Esophagus squamous epithelium (tissue), 4 donors: ENCODE measurements at regions not wholly inside any gene's neighbourhood (a gene's known extent, or its start where the extent isn't known, plus 50 kb on each side); places are given as distances from the start of the nearest gene placed in this dataset.

Experiments used
- CTCF ChIP-seq, 6 experiments: fragments of 450-650 bp in 4 of 6; fragments of 200-600 bp in 2 of 6; sonication (generic) in 2 of 6; IDR thresholded peaks; one replicate each; pipeline ENCODE4 v1.5.1; 2016 to 2019; ENCODE audit warnings: antibody characterized with exemption in 6 of 6, mild to moderate bottlenecking in 4 of 6, moderate library complexity in 4 of 6
- POLR2A ChIP-seq, 4 donors: fragments of 450-650 bp; IDR thresholded peaks; one replicate each; pipeline ENCODE4 v1.6.1; 2017; ENCODE audit warnings: antibody characterized with exemption in 4 of 4, mild to moderate bottlenecking in 4 of 4, moderate library complexity in 3 of 4

- TF ChIP-seq CTCF (IDR thresholded peaks at IDR 0.05), result no peak
- TF ChIP-seq POLR2A (IDR thresholded peaks at IDR 0.05), result no peak
Measured at GRCh38 chr6:97639702-97640101, 356.7 kb upstream of the MMS22L start.
